Neural cell (in vitro differentiated cells): ENCODE measurements at regions not wholly inside any gene's neighbourhood (a gene's known extent, or its start where the extent isn't known, plus 50 kb on each side); places are given as distances from the start of the nearest gene placed in this dataset.
"Not testable (repeated sequence)": the region's sequence is repeated elsewhere in the genome, so short reads cannot be mapped to it uniquely, and the experiment has no call there.

Experiments
- H2AFZ ChIP-seq: fragments of 200-600, 300-800 bp; sonication (generic), shearing (Covaris generic); 2 replicates; pipeline ENCODE4 v1.6.0; 2014; ENCODE audit warnings: low read depth, mild to moderate bottlenecking, antibody characterized with exemption, low read length, moderate library complexity
- H3F3A ChIP-seq: fragments of 200-600 bp; shearing (Covaris generic); 2 replicates; pipeline ENCODE4 v1.6.1; 2016; ENCODE audit warnings: mild to moderate bottlenecking, moderate library complexity, mixed read lengths, antibody characterized with exemption, low read length; ENCODE audit not compliant: insufficient read depth, poor library complexity, severe bottlenecking
- H3K27ac ChIP-seq: fragments of 200-600, 300-800 bp; sonication (generic), shearing (Covaris generic); 2 replicates; pipeline ENCODE4 v1.5.1; 2014; ENCODE audit warnings: mild to moderate bottlenecking, low read length, moderate library complexity
- H3K27me3 ChIP-seq: fragments of 300-800, 200-600 bp; sonication (generic), shearing (Covaris generic); 2 replicates; pipeline ENCODE4 v1.6.0; 2014; ENCODE audit warnings: mild to moderate bottlenecking, low read depth, low read length, moderate library complexity; ENCODE audit not compliant: insufficient read depth
- H3K36me3 ChIP-seq: fragments of 300-800, 200-600 bp; sonication (generic), shearing (Covaris generic); 2 replicates; pipeline ENCODE4 v1.5.1; 2014; ENCODE audit warnings: mild to moderate bottlenecking, antibody characterized with exemption, low read length, moderate library complexity; ENCODE audit not compliant: insufficient read depth
- H3K4me2 ChIP-seq: fragments of 300-800, 200-600 bp; sonication (generic), shearing (Covaris generic); 2 replicates; pipeline ENCODE4 v1.6.0; 2014; ENCODE audit warnings: mild to moderate bottlenecking, low read length
- H3K4me3 ChIP-seq: fragments of 300-800, 200-600 bp; sonication (generic), shearing (Covaris generic); 2 replicates; pipeline ENCODE4 v1.5.1; 2014; ENCODE audit warnings: mild to moderate bottlenecking, low read length, moderate library complexity
- H3K79me2 ChIP-seq: fragments of 200-600 bp; shearing (Covaris generic); replicated peaks from 2 replicates; pipeline ENCODE4 v1.6.0; 2014; ENCODE audit warnings: mild to moderate bottlenecking, low read length, moderate library complexity; ENCODE audit not compliant: insufficient read depth
- H3K9ac ChIP-seq: fragments of 300-800, 200-600 bp; sonication (generic), shearing (Covaris generic); 2 replicates; pipeline ENCODE4 v1.6.1; 2016; ENCODE audit warnings: mild to moderate bottlenecking, low read length, mixed read lengths
- H3K9me2 ChIP-seq: fragments of 200-600 bp; shearing (Covaris generic); 2 replicates; pipeline ENCODE4 v1.6.1; 2016; ENCODE audit warnings: mild to moderate bottlenecking, low read length, mixed read lengths; ENCODE audit not compliant: insufficient read depth
- H3K9me3 ChIP-seq: fragments of 200-600, 300-800 bp; sonication (generic), shearing (Covaris generic); 2 replicates; pipeline ENCODE4 v1.6.1; 2016; ENCODE audit warnings: mild to moderate bottlenecking, mixed run types, low read length, moderate library complexity, mixed read lengths
- H4K20me1 ChIP-seq: fragments of 200-600 bp; shearing (Covaris generic); 2 replicates; pipeline ENCODE4 v1.6.1; 2016; ENCODE audit warnings: mild to moderate bottlenecking, mixed run types; ENCODE audit not compliant: insufficient read depth
- EP300 ChIP-seq: fragments of 450-650 bp; conservative IDR thresholded peaks from 2 replicates; pipeline ENCODE4 v1.6.1; 2014; ENCODE audit warnings: antibody characterized with exemption, mild to moderate bottlenecking, moderate library complexity; ENCODE audit not compliant: poor library complexity, severe bottlenecking
- EZH2 ChIP-seq: fragments of 200-600, 300-800 bp; shearing (Covaris generic), sonication (generic); IDR thresholded peaks from 2 replicates; pipeline ENCODE4 v1.6.1; 2014; ENCODE audit warnings: antibody characterized with exemption, low read length, borderline replicate concordance, mild to moderate bottlenecking; ENCODE audit not compliant: insufficient read depth, poor library complexity, severe bottlenecking
- MXI1 ChIP-seq: fragments of 450-650 bp; conservative IDR thresholded peaks from 2 replicates; pipeline ENCODE4 v1.6.1; 2014; ENCODE audit warnings: antibody characterized with exemption, mild to moderate bottlenecking; ENCODE audit not compliant: poor library complexity, severe bottlenecking
- POLR2AphosphoS5 ChIP-seq: IDR thresholded peaks from 2 replicates; pipeline ENCODE4 v1.6.1; 2012
- RAD21 ChIP-seq: fragments of 450-650 bp; conservative IDR thresholded peaks from 2 replicates; pipeline ENCODE4 v1.6.1; 2014; ENCODE audit warnings: antibody characterized with exemption, mild to moderate bottlenecking, moderate library complexity
- SMC3 ChIP-seq: fragments of 450-650 bp; conservative IDR thresholded peaks from 2 replicates; pipeline ENCODE4 v1.6.1; 2014; ENCODE audit warnings: antibody characterized with exemption, mild to moderate bottlenecking, moderate library complexity; ENCODE audit not compliant: poor library complexity
- TAF1 ChIP-seq: IDR thresholded peaks from 2 replicates; pipeline ENCODE4 v1.6.1; 2012; ENCODE audit warnings: low read depth
- TF ChIP-seq, protein P1 (sequence below): IDR thresholded peaks from 2 replicates; pipeline ENCODE4 v1.6.1; 2012; ENCODE audit warnings: borderline replicate concordance
- TF ChIP-seq, protein P2 (sequence below): fragments of 450-650 bp; IDR thresholded peaks from 2 replicates; pipeline ENCODE4 v1.5.1; 2014; ENCODE audit warnings: antibody characterized with exemption, mild to moderate bottlenecking, moderate library complexity; ENCODE audit not compliant: poor library complexity, severe bottlenecking

DNA sequence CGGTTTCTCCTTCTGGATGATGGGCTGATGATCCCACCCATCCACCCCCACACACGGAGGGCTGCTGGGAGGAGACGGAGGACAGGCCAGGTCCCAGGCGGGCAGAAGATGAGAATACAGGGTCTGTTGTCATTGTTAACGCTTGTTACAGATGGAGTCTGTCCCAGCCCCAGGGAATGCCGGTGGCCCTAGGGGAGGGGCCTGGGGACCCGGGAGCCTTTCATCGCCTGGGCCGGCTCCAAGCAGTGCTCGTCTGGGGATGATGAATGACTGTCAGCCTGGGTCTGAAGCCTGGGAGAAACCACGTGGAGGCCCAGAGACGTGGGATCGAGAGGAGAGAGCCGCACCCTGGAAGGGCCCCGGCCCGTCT is 69.2 kb downstream of the UNCX start:
- no peak overlapping the region for H3K4me2 ChIP-seq
- no peaks in the 10 kb centered on the region for H4K20me1 ChIP-seq
- no peak for TF ChIP-seq EZH2
- no peak for TF ChIP-seq TAF1
- no peak for TF ChIP-seq MXI1
- TF ChIP-seq, protein P1, sequence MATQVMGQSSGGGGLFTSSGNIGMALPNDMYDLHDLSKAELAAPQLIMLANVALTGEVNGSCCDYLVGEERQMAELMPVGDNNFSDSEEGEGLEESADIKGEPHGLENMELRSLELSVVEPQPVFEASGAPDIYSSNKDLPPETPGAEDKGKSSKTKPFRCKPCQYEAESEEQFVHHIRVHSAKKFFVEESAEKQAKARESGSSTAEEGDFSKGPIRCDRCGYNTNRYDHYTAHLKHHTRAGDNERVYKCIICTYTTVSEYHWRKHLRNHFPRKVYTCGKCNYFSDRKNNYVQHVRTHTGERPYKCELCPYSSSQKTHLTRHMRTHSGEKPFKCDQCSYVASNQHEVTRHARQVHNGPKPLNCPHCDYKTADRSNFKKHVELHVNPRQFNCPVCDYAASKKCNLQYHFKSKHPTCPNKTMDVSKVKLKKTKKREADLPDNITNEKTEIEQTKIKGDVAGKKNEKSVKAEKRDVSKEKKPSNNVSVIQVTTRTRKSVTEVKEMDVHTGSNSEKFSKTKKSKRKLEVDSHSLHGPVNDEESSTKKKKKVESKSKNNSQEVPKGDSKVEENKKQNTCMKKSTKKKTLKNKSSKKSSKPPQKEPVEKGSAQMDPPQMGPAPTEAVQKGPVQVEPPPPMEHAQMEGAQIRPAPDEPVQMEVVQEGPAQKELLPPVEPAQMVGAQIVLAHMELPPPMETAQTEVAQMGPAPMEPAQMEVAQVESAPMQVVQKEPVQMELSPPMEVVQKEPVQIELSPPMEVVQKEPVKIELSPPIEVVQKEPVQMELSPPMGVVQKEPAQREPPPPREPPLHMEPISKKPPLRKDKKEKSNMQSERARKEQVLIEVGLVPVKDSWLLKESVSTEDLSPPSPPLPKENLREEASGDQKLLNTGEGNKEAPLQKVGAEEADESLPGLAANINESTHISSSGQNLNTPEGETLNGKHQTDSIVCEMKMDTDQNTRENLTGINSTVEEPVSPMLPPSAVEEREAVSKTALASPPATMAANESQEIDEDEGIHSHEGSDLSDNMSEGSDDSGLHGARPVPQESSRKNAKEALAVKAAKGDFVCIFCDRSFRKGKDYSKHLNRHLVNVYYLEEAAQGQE: no peak
- H3K9ac ChIP-seq: no peak overlapping the region
- H2AFZ ChIP-seq: no peak overlapping the region
- H3K9me2 ChIP-seq: no peaks in the 10 kb centered on the region
- H3K36me3 ChIP-seq: no peaks in the 10 kb centered on the region
- H3K27me3 ChIP-seq: no peaks in the 10 kb centered on the region
- no peak overlapping the region for H3K27ac ChIP-seq
- no peaks in the 10 kb centered on the region for H3F3A ChIP-seq
- H3K9me3 ChIP-seq: no peaks in the 10 kb centered on the region
- H3K4me3 ChIP-seq: no peak overlapping the region
- no peaks in the 10 kb centered on the region for H3K79me2 ChIP-seq

DNA sequence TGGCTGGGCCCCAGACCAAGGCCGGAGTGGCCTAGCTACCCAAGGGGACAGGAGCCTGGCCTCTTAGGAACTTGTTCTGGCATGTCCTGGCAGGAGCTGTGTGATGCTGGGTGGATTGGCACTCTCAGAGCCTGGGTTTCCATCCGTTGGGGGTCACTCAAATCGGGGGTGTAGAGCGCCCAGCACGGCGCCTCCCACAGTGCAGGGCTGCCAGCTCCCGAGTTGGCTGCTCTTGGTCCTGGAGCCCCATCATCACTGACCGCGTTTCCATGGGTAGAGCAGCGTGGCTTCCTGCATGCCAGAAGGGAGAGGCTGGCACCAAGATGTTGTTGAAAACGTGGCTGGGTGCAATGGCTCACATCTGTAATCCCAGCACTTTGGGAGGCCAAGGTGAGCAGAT is 70.3 kb downstream of the UNCX start:
- H3K9me3 ChIP-seq: no peaks in the 10 kb centered on the region
- no peak for TF ChIP-seq POLR2AphosphoS5
- TF ChIP-seq SMC3: no peak
- no peak for TF ChIP-seq TAF1
- TF ChIP-seq EP300: no peak
- no peak for TF ChIP-seq EZH2
- TF ChIP-seq, protein P2, sequence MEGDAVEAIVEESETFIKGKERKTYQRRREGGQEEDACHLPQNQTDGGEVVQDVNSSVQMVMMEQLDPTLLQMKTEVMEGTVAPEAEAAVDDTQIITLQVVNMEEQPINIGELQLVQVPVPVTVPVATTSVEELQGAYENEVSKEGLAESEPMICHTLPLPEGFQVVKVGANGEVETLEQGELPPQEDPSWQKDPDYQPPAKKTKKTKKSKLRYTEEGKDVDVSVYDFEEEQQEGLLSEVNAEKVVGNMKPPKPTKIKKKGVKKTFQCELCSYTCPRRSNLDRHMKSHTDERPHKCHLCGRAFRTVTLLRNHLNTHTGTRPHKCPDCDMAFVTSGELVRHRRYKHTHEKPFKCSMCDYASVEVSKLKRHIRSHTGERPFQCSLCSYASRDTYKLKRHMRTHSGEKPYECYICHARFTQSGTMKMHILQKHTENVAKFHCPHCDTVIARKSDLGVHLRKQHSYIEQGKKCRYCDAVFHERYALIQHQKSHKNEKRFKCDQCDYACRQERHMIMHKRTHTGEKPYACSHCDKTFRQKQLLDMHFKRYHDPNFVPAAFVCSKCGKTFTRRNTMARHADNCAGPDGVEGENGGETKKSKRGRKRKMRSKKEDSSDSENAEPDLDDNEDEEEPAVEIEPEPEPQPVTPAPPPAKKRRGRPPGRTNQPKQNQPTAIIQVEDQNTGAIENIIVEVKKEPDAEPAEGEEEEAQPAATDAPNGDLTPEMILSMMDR: no peak
- TF ChIP-seq RAD21: no peak
- TF ChIP-seq MXI1: no peak
- TF ChIP-seq, protein P1: no peak
- no peaks in the 10 kb centered on the region for H3F3A ChIP-seq
- H3K4me2 ChIP-seq: no peak overlapping the region
- no peaks in the 10 kb centered on the region for H3K79me2 ChIP-seq
- H3K4me3 ChIP-seq: no peak overlapping the region
- H3K36me3 ChIP-seq: no peaks in the 10 kb centered on the region
- H3K9me2 ChIP-seq: no peaks in the 10 kb centered on the region
- H3K27ac ChIP-seq: no peak overlapping the region
- no peaks in the 10 kb centered on the region for H3K27me3 ChIP-seq
- H2AFZ ChIP-seq: no peak overlapping the region
- no peaks in the 10 kb centered on the region for H4K20me1 ChIP-seq
- no peak overlapping the region for H3K9ac ChIP-seq

DNA sequence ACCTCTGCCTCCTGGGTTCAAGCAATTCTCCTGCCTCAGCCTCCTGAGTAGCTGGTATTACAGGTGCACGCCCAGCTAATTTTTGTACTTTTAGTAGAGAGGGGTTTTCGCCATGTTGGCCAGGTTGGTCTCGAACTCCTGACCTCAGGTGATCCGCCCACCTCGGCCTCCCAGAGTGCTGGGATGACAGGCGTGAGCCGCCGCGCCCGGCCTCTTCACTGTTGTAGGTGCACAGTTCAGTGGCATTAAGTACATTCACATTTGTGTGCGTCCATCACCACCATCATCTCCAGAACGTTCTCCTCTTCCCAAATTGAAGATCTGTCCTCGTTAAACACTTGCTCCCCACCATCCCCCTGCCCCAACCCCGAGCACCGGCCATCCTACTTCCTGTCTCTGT is 71.3 kb downstream of the UNCX start:
- H3K4me2 ChIP-seq, H3K36me3 ChIP-seq, H3K9me2 ChIP-seq, H3K9me3 ChIP-seq, H3K27ac ChIP-seq, H3K9ac ChIP-seq, H3F3A ChIP-seq, H2AFZ ChIP-seq, H3K27me3 ChIP-seq, H3K79me2 ChIP-seq, H4K20me1 ChIP-seq, H3K4me3 ChIP-seq: not testable (repeated sequence)
